NT2/D1 (cell line): ENCODE measurements at regions not wholly inside any gene's neighbourhood (a gene's known extent, or its start where the extent isn't known, plus 50 kb on each side); places are given as distances from the start of the nearest gene placed in this dataset.

Experiments
- SUZ12 ChIP-seq: IDR thresholded peaks from 2 replicates; pipeline ENCODE4 v1.6.1; 2011; ENCODE audit not compliant: insufficient read length, insufficient read depth; ENCODE audit errors: extremely low read depth
- YY1 ChIP-seq: IDR thresholded peaks from 2 replicates; pipeline ENCODE4 v1.6.1; 2011; ENCODE audit not compliant: insufficient read length, insufficient read depth
- ZNF274 ChIP-seq: IDR thresholded peaks from 2 replicates; pipeline ENCODE4 v1.6.1; 2011; ENCODE audit warnings: mild to moderate bottlenecking, low read depth, low read length

- no peak for TF ChIP-seq ZNF274
- TF ChIP-seq YY1 = no peak
- no peak for TF ChIP-seq SUZ12
These were observed 1758.2 kb upstream of the RAG2 start for GRCh38 chr11:38356255-38356654.
